ENCODE measurements at regions not wholly inside any gene's neighbourhood (a gene's known extent, or its start where the extent isn't known, plus 50 kb on each side); places are given as distances from the start of the nearest gene placed in this dataset.
"Not testable (repeated sequence)": the region's sequence is repeated elsewhere in the genome, so short reads cannot be mapped to it uniquely, and the experiment has no call there.

- H3K36me3 ChIP-seq; intact Hi-C loops (cut with DNase I); H3K4me1 ChIP-seq; H3K27me3 ChIP-seq; H3K9ac ChIP-seq (ENCODE audit: low read depth in 2 of 2, low read length in 2 of 2); H3K4me3 ChIP-seq; DNase-seq; H3K27ac ChIP-seq; H3K9me3 ChIP-seq: not testable (repeated sequence)
Measured at GRCh38 chr7:63748571-63749302, 249.9 kb upstream of the ZNF722 start.

GRCh38 chr7:63752446-63752845, 246.2 kb upstream of the ZNF722 start:
- H3K27me3 ChIP-seq; intact Hi-C loops (cut with DNase I); H3K9ac ChIP-seq (ENCODE audit: low read depth in 2 of 2, low read length in 2 of 2); H3K9me3 ChIP-seq; H3K36me3 ChIP-seq; H3K4me1 ChIP-seq; H3K27ac ChIP-seq; DNase-seq; H3K4me3 ChIP-seq: not testable (repeated sequence)

GRCh38 chr7:63753160-63753559, 245.5 kb upstream of the ZNF722 start:
- intact Hi-C loops (cut with DNase I); H3K27me3 ChIP-seq; H3K4me1 ChIP-seq; H3K9me3 ChIP-seq; H3K9ac ChIP-seq (ENCODE audit: low read depth in 2 of 2, low read length in 2 of 2); DNase-seq; H3K4me3 ChIP-seq; H3K36me3 ChIP-seq; H3K27ac ChIP-seq: not testable (repeated sequence)

- DNase-seq; H3K4me1 ChIP-seq; H3K9ac ChIP-seq (ENCODE audit: low read depth in 2 of 2, low read length in 2 of 2); H3K36me3 ChIP-seq; intact Hi-C loops (cut with DNase I); H3K4me3 ChIP-seq; H3K9me3 ChIP-seq; H3K27ac ChIP-seq; H3K27me3 ChIP-seq: not testable (repeated sequence)
Measured at GRCh38 chr7:63760202-63760601, 238.4 kb upstream of the ZNF722 start.

DNA sequence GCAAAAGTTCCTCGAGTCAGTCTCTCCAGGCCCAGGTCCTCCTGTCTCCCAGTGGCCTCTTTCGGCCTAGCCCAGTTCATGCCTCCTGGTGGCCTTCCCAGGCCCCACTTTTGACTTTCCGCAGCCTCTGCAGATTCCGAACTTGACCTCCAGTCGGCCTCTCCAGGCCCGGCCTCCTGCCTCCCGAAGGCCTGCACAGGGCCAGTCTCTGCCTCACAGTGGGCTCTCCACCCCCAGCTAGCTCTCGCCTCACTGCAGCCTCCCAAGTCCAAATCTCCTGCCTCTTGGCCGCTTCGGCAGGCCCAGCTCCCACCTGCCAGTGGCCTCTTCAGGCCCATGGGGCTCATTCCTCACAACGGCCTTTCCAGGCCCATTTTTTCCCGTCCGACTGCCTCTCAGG, 233.1 kb upstream of the ZNF722 start:
- intact Hi-C loops (cut with DNase I); H3K36me3 ChIP-seq; H3K9me3 ChIP-seq; H3K4me3 ChIP-seq; H3K27me3 ChIP-seq; DNase-seq; H3K9ac ChIP-seq (ENCODE audit: low read depth in 2 of 2, low read length in 2 of 2); H3K4me1 ChIP-seq; H3K27ac ChIP-seq: not testable (repeated sequence)

- H3K9me3 ChIP-seq; H3K4me3 ChIP-seq; intact Hi-C loops (cut with DNase I); H3K27me3 ChIP-seq; H3K4me1 ChIP-seq; H3K27ac ChIP-seq; H3K36me3 ChIP-seq; H3K9ac ChIP-seq (ENCODE audit: low read depth in 2 of 2, low read length in 2 of 2); DNase-seq: not testable (repeated sequence)
Measured at GRCh38 chr7:63766197-63766596, 232.5 kb upstream of the ZNF722 start.

GRCh38 chr7:63770162-63770561, 228.5 kb upstream of the ZNF722 start:
- H3K4me1 ChIP-seq; H3K36me3 ChIP-seq; DNase-seq; intact Hi-C loops (cut with DNase I); H3K27ac ChIP-seq; H3K27me3 ChIP-seq; H3K9ac ChIP-seq (ENCODE audit: low read depth in 2 of 2, low read length in 2 of 2); H3K4me3 ChIP-seq; H3K9me3 ChIP-seq: not testable (repeated sequence)

- H3K36me3 ChIP-seq; H3K4me3 ChIP-seq; H3K27me3 ChIP-seq; H3K9me3 ChIP-seq; H3K27ac ChIP-seq; DNase-seq; intact Hi-C loops (cut with DNase I); H3K4me1 ChIP-seq; H3K9ac ChIP-seq (ENCODE audit: low read depth in 2 of 2, low read length in 2 of 2): not testable (repeated sequence)
Measured at GRCh38 chr7:63771389-63772085, 227.1 kb upstream of the ZNF722 start.

- H3K9me3 ChIP-seq, result no peaks in the 10 kb centered on the region
- TF ChIP-seq, protein P1, sequence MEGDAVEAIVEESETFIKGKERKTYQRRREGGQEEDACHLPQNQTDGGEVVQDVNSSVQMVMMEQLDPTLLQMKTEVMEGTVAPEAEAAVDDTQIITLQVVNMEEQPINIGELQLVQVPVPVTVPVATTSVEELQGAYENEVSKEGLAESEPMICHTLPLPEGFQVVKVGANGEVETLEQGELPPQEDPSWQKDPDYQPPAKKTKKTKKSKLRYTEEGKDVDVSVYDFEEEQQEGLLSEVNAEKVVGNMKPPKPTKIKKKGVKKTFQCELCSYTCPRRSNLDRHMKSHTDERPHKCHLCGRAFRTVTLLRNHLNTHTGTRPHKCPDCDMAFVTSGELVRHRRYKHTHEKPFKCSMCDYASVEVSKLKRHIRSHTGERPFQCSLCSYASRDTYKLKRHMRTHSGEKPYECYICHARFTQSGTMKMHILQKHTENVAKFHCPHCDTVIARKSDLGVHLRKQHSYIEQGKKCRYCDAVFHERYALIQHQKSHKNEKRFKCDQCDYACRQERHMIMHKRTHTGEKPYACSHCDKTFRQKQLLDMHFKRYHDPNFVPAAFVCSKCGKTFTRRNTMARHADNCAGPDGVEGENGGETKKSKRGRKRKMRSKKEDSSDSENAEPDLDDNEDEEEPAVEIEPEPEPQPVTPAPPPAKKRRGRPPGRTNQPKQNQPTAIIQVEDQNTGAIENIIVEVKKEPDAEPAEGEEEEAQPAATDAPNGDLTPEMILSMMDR (IDR thresholded peaks at IDR 0.05), result no peak
- H3K27me3 ChIP-seq, result no peaks in the 10 kb centered on the region
- no peak overlapping the region for H3K27ac ChIP-seq
- H3K36me3 ChIP-seq, result no peaks in the 10 kb centered on the region
- no peaks in the 10 kb centered on the region for H3K4me1 ChIP-seq
- H3K4me3 ChIP-seq, result no peak overlapping the region
- H3K9ac ChIP-seq (ENCODE audit: low read depth in 2 of 2, low read length in 2 of 2), result no peak overlapping the region
- DNase-seq, result peak; percentile 19
- intact Hi-C loops (cut with DNase I), result no loop called here
Measured at GRCh38 chr7:63789378-63790176, 209.1 kb upstream of the ZNF722 start.

DNA sequence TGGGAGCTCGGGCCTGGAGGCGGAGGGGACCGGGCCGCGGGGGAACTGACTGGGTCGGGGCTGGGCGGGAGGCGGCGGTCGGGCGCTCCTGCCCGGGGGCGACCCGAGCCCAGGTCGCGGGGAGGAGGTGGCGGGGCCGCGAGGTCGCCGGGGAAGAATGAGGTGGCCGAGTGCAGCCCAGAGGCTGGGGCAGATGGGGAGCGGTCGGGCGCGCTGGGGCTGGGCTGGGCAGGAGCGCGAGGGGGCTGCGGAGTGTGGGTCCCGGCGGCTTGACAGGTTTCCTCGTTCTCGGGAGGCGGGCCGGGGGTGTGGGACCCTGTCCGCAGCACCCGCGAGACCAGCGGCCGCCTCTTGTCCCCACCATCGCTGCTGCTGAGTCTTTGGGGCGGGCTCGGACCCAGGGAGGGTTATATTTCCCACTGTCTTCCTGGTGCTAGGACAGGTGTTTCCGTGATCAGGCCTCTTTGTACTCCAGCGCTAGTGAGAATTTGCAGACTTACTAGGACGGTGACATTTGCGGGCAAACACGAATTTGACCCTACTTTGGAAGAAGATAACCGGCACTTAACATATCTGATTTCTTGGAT, 208.4 kb upstream of the ZNF722 start:
- H3K9ac ChIP-seq (ENCODE audit: low read depth in 2 of 2, low read length in 2 of 2); H3K27me3 ChIP-seq; DNase-seq; H3K27ac ChIP-seq; intact Hi-C loops (cut with DNase I); H3K4me1 ChIP-seq; H3K36me3 ChIP-seq; H3K4me3 ChIP-seq; H3K9me3 ChIP-seq: not testable (repeated sequence)
